ELR (cell line): ENCODE measurements at regions not wholly inside any gene's neighbourhood (a gene's known extent, or its start where the extent isn't known, plus 50 kb on each side); places are given as distances from the start of the nearest gene placed in this dataset.

ENCODE experiments used
- DNase-seq: peaks from one replicate; pipeline ENCODE4 v3.0.0-alpha.2; 2015; ENCODE audit warnings: low read depth

- no peak for DNase-seq
These were observed 911.1 kb downstream of the TBC1D22A start for GRCh38 chr22:47673557-47673956.

GRCh38 chr22:47672526-47672925 lies 910.1 kb downstream of the TBC1D22A start:
- no peak for DNase-seq

- no peak for DNase-seq
These were observed 902.7 kb downstream of the TBC1D22A start for GRCh38 chr22:47665151-47665550.

GRCh38 chr22:47663615-47664605 lies 901.5 kb downstream of the TBC1D22A start:
- no peak for DNase-seq

GRCh38 chr22:47659467-47660223 lies 897.2 kb downstream of the TBC1D22A start:
- no peak for DNase-seq

- no peak for DNase-seq
These were observed 895.7 kb downstream of the TBC1D22A start for GRCh38 chr22:47658182-47658581.

GRCh38 chr22:47657224-47657623 lies 894.8 kb downstream of the TBC1D22A start:
- DNase-seq: no peak

GRCh38 chr22:47656806-47657205 lies 894.4 kb downstream of the TBC1D22A start:
- no peak for DNase-seq

GRCh38 chr22:47655930-47656329 lies 893.5 kb downstream of the TBC1D22A start:
- DNase-seq: no peak

GRCh38 chr22:47654922-47655491 lies 892.6 kb downstream of the TBC1D22A start:
- DNase-seq: no peak

GRCh38 chr22:47653921-47654320 lies 891.5 kb downstream of the TBC1D22A start:
- DNase-seq: no peak

- no peak for DNase-seq
These were observed 889.0 kb downstream of the TBC1D22A start for GRCh38 chr22:47651216-47651987.

- DNase-seq: no peak
These were observed 885.3 kb downstream of the TBC1D22A start for GRCh38 chr22:47647720-47648119.

GRCh38 chr22:47647181-47647580 lies 884.7 kb downstream of the TBC1D22A start:
- no peak for DNase-seq

GRCh38 chr22:47645923-47646322 lies 883.5 kb downstream of the TBC1D22A start:
- DNase-seq: no peak

GRCh38 chr22:47645450-47645914 lies 883.0 kb downstream of the TBC1D22A start:
- no peak for DNase-seq

GRCh38 chr22:47634347-47634746 lies 871.9 kb downstream of the TBC1D22A start:
- no peak for DNase-seq

GRCh38 chr22:47633111-47633510 lies 870.7 kb downstream of the TBC1D22A start:
- no peak for DNase-seq

- DNase-seq: no peak
These were observed 870.3 kb downstream of the TBC1D22A start for GRCh38 chr22:47632701-47633100.

GRCh38 chr22:47631571-47632102 lies 869.2 kb downstream of the TBC1D22A start:
- DNase-seq: no peak

- DNase-seq: no peak
These were observed 868.5 kb downstream of the TBC1D22A start for GRCh38 chr22:47630741-47631534.
